ENCODE measurements at regions not wholly inside any gene's neighbourhood (a gene's known extent, or its start where the extent isn't known, plus 50 kb on each side); places are given as distances from the start of the nearest gene placed in this dataset.

DNA sequence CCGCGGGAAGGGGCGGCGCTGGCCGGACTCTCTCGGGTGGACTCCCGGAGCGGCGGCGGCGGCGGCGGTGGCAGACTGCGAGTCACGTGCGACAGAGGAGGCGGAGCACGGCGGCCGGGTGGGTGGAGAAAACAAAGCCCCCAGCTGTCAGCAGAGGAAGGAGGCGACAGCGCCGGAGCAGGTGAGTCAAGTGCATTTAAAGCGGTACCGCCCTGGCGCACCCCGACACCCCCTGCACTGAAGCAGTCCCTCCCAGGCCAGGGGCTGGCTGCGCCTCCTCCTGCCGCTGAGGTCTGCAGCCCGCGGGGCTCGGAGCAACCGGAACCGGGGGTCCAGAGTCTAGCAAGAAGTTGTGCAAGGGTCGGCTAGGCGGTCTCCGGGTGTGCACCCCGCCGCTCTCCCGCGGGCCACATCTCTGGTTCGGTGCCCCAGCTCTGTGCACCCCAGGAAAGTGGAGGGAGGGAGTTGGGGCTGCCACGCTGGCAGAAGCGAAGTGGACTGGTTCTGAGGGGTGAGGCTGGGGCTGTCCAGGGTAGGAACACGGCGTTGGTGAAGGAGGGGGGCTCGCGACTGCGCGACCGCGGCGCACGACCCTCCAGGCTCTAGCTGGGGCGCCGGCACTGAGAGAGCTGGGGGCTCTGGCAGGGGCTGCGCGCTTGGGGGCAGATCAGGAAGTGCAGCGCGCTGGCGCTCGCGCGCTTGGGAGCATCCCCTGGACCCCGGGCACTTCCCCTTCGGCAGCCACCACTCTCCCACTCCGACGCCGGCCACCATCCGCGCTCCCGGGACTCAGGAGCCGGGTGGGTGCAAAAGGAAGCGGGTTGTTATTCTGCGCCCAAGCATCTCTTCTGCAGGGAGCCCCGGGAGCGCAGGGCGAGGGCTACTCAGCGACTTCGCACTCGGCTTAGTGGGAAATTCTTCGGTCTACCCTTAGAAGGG is 64.0 kb upstream of the MAPRE2 start:
- Histone ChIP-seq H3K4me3 (ENCODE audit: low read depth in 2 of 2, low read length in 2 of 2) (peak overlapping the region; percentile 57 to 85), H3K27me3 (ENCODE audit: control insufficient read depth, insufficient read depth, low read length) (no peaks in the 10 kb centered on the region), H3K9me3 (ENCODE audit: control insufficient read depth, insufficient read depth, low read depth, low read length) (no peaks in the 10 kb centered on the region), H3K4me1 (ENCODE audit: control insufficient read depth, insufficient read depth, low read length) (peaks cover 4% of the 10 kb centered on the region; the same call in 1 of the 2 replicates), H3K36me3 (ENCODE audit: control insufficient read depth, insufficient read depth, low read length) (no peaks in the 10 kb centered on the region; the same call in 1 of the 2 replicates), H3K27ac (ENCODE audit: low read length) (no peak overlapping the region)
- in situ Hi-C loops (cut with HindIII; ENCODE audit: low pct_unique_long_range_greater_than_20kb, low sequenced_read_pairs), result no loop called here
- intact Hi-C loops (cut with micrococcal nuclease; ENCODE audit: unreplicated experiment), result loop anchor here (5.0 kb wide), 1 partner anchor 95 kb away; no protein-coding TSS in a partner anchor
- no TSS peak for BruUV-seq (replicated peaks)
- POLR2A ChIA-PET, result no interaction called here
- CTCF ChIA-PET, result interaction anchor here (0.6 kb wide), 1 partner anchor 110 kb away, joined by 3 read pairs; no protein-coding TSS in a partner anchor
- TF ChIP-seq CTCF (IDR thresholded peaks at IDR 0.05), result no peak
- no peak for TF ChIP-seq SIN3A (IDR thresholded peaks at IDR 0.05; ENCODE audit: borderline replicate concordance, insufficient read depth, low read depth, low read length)
- no peak for TF ChIP-seq TCF7L2 (IDR thresholded peaks at IDR 0.05; ENCODE audit: low read depth, low read length)
- TF ChIP-seq POLR2AphosphoS5 (IDR thresholded peaks at IDR 0.05; ENCODE audit: low read depth, low read length), result no peak
- TF ChIP-seq REST (IDR thresholded peaks at IDR 0.05; ENCODE audit: insufficient read depth in 1 of 2, low read depth in 2 of 2, low read length in 1 of 2), result no peak
- DNase-seq (ENCODE audit: low read depth, low spot score), result no peak
- ATAC-seq, result peak; percentile 64

GRCh38 chr18:34977838-34978532 is 63.2 kb upstream of the MAPRE2 start:
- Histone ChIP-seq H3K9me3 (ENCODE audit: control insufficient read depth, insufficient read depth, low read depth, low read length) (no peaks in the 10 kb centered on the region), H3K27me3 (ENCODE audit: control insufficient read depth, insufficient read depth, low read length) (no peaks in the 10 kb centered on the region), H3K27ac (ENCODE audit: low read length) (peak overlapping the region; percentile 66), H3K36me3 (ENCODE audit: control insufficient read depth, insufficient read depth, low read length) (no peaks in the 10 kb centered on the region; the same call in 1 of the 2 replicates), H3K4me1 (ENCODE audit: control insufficient read depth, insufficient read depth, low read length) (peaks cover 4% of the 10 kb centered on the region; the same call in 1 of the 2 replicates), H3K4me3 (ENCODE audit: low read depth in 2 of 2, low read length in 2 of 2) (peak overlapping the region; percentile 57 to 85)
- peak; percentile 35 for ATAC-seq
- CTCF ChIA-PET, result no interaction called here
- in situ Hi-C loops (cut with HindIII; ENCODE audit: low pct_unique_long_range_greater_than_20kb, low sequenced_read_pairs) (no loop called here), intact Hi-C loops (cut with micrococcal nuclease; ENCODE audit: unreplicated experiment) (loop anchor here (5.0 kb wide), 1 partner anchor 96 kb away; no protein-coding TSS in a partner anchor)
- TF ChIP-seq CTCF (IDR thresholded peaks at IDR 0.05) (no peak), POLR2AphosphoS5 (IDR thresholded peaks at IDR 0.05; ENCODE audit: low read depth, low read length) (no peak), TCF7L2 (IDR thresholded peaks at IDR 0.05; ENCODE audit: low read depth, low read length) (no peak), REST (IDR thresholded peaks at IDR 0.05; ENCODE audit: insufficient read depth in 1 of 2, low read depth in 2 of 2, low read length in 1 of 2) (no peak), SIN3A (IDR thresholded peaks at IDR 0.05; ENCODE audit: borderline replicate concordance, insufficient read depth, low read depth, low read length) (no peak)
- BruUV-seq (replicated peaks), result no TSS peak
- POLR2A ChIA-PET, result no interaction called here
- DNase-seq (ENCODE audit: low read depth, low spot score), result no peak
